PC-3 (cell line): ENCODE measurements at regions not wholly inside any gene's neighbourhood (a gene's known extent, or its start where the extent isn't known, plus 50 kb on each side); places are given as distances from the start of the nearest gene placed in this dataset.
A peak's percentile ranks its signal among the peaks of the same experiment; 100 is the strongest.

Source experiments
- ATAC-seq: fragments of 200-7000 bp; cut with Tn5 transposase; 2 replicates; pipeline ENCODE4 v1.9.1; 2020; ENCODE audit warnings: mild to moderate bottlenecking, moderate library complexity
- BruUV-seq: library from RNA; stranded (reverse); fragments of 400-500 nt; replicated peaks from 2 replicates; lab custom pipeline; 2021; lab: Mats Ljungman, UMichigan
- CTCF ChIA-PET: fragments of 300-600 bp; sonication (Branson Sonifier 250); formaldehyde crosslinking; loops from one replicate; lab custom pipeline; 2022; ENCODE audit warnings: antibody characterized with exemption; lab: Charles Lee
- POLR2A ChIA-PET: fragments of 300-600 bp; sonication (Branson Sonifier 250); formaldehyde crosslinking; loops from one replicate; lab custom pipeline; 2022; ENCODE audit warnings: antibody characterized with exemption; ENCODE audit not compliant: unreplicated experiment; lab: Charles Lee
- DNase-seq: peaks from one replicate; pipeline ENCODE4 v3.0.0-alpha.2; 2015
- H2AFZ ChIP-seq: fragments of 300-600 bp; sonication (generic); 2 replicates; pipeline ENCODE4 v1.6.0; 2016; ENCODE audit warnings: antibody characterized with exemption, low read length
- H3F3A ChIP-seq: fragments of 300-600 bp; sonication (generic); one replicate; pipeline ENCODE4 v1.6.0; 2017; ENCODE audit warnings: antibody characterized with exemption, low read length, control low read depth, mild to moderate bottlenecking; ENCODE audit not compliant: unreplicated experiment
- H3K27ac ChIP-seq: fragments of 300-600 bp; sonication (generic); 2 replicates; pipeline ENCODE4 v1.5.1; 2016; ENCODE audit warnings: mild to moderate bottlenecking, low read length
- H3K27me3 ChIP-seq: fragments of 300-600 bp; sonication (generic); 2 replicates; pipeline ENCODE4 v1.6.1; 2016; ENCODE audit warnings: low read length, mixed read lengths
- H3K36me3 ChIP-seq: fragments of 300-600 bp; sonication (generic); 2 replicates; pipeline ENCODE4 v1.6.1; 2016; ENCODE audit warnings: low read depth, mixed run types, low read length, mixed read lengths
- H3K4me1 ChIP-seq: fragments of 300-600 bp; sonication (generic); 2 replicates; pipeline ENCODE4 v1.5.1; 2016; ENCODE audit warnings: low read length; ENCODE audit not compliant: insufficient read depth
- H3K4me2 ChIP-seq: fragments of 300-600 bp; sonication (generic); 2 replicates; pipeline ENCODE4 v1.6.0; 2016; ENCODE audit warnings: low read length
- H3K4me3 ChIP-seq: fragments of 300-600 bp; sonication (generic); 2 replicates; pipeline ENCODE4 v1.5.1; 2016; ENCODE audit warnings: mild to moderate bottlenecking, low read length, mixed read lengths
- H3K79me2 ChIP-seq: fragments of 300-600 bp; sonication (generic); 2 replicates; pipeline ENCODE4 v1.6.1; 2017; ENCODE audit warnings: low read length, mixed read lengths
- H3K9ac ChIP-seq: fragments of 300-600 bp; sonication (generic); 2 replicates; pipeline ENCODE4 v1.6.0; 2016; ENCODE audit warnings: mild to moderate bottlenecking, low read length
- H3K9me2 ChIP-seq: fragments of 300-600 bp; sonication (generic); replicated peaks from 2 replicates; pipeline ENCODE4 v1.6.1; 2016; ENCODE audit warnings: mixed run types, low read length, mixed read lengths
- H3K9me3 ChIP-seq: fragments of 300-600 bp; sonication (generic); 2 replicates; pipeline ENCODE4 v1.6.1; 2016; ENCODE audit warnings: low read length, mixed read lengths
- H4K20me1 ChIP-seq: fragments of 300-600 bp; sonication (generic); 2 replicates; pipeline ENCODE4 v1.6.1; 2016; ENCODE audit warnings: low read length, mixed read lengths
- CTCF ChIP-seq: fragments of 300-600 bp; sonication (generic); conservative IDR thresholded peaks from 2 replicates; pipeline ENCODE4 v1.5.1; 2017; ENCODE audit warnings: antibody characterized with exemption, low read depth, mild to moderate bottlenecking, low read length
- EZH2 ChIP-seq: fragments of 300-600 bp; sonication (generic); IDR thresholded peaks from one replicate; pipeline ENCODE4 v1.6.1; 2017; ENCODE audit warnings: antibody characterized with exemption, mild to moderate bottlenecking, low read length; ENCODE audit not compliant: unreplicated experiment
- EZH2phosphoT487 ChIP-seq: fragments of 300-600 bp; sonication (generic); IDR thresholded peaks from 2 replicates; pipeline ENCODE4 v1.6.1; 2018; ENCODE audit warnings: mild to moderate bottlenecking, antibody characterized with exemption, low read length, borderline replicate concordance
- intact Hi-C: fragments of 100-400 bp; cut with micrococcal nuclease; formaldehyde crosslinking; loops from 2 replicates; pipeline ENCODE4 v1.9.0; 2023

DNA sequence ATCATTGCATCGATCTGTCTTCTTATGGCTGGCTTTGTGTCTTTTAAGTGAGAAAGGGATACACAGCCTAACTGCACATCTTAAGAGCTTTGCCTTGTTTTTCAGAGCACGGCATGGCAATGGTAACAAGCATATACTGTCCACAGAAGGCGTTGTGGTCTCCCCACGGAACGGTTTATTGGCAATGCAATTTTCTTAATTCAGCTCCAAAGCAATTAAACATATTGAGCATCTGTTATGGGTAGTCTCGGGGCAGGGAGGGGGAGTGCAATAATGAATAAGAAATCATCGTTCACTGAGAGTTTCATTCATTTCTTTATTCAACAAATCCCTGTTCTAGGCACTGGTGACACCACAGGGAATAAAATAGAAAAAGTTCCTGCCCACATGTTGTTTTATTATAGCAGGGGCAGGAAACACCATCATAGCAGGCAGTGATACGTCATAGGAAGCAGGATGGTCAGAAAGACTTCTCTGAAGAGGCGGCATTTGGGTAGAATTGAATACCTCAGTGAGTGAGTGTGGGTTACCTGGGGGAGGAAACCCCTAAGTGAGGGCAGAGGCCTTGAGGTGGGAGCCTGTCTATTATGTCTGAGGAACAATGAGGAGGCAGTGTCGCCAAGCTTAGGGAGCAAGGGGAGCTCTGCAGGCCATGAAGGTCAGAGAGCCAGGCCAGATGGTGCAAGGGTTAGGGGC is 185.7 kb upstream of the KL start:
- H3K36me3 ChIP-seq, result peaks cover 2% of the 10 kb centered on the region; the same call in 1 of the 2 replicates
- ChIA-PET CTCF (no interaction called here), POLR2A (no interaction called here)
- H4K20me1 ChIP-seq, result no peaks in the 10 kb centered on the region
- DNase-seq (no peak), ATAC-seq (no peak; the same call in 1 of the 2 replicates)
- peak overlapping the region; percentile 47 for H3K4me2 ChIP-seq
- peak overlapping the region; percentile 99 for H3K27ac ChIP-seq
- H3K9ac ChIP-seq, result peak overlapping the region; percentile 74
- TF ChIP-seq EZH2phosphoT487 (no peak), CTCF (no peak), EZH2 (no peak)
- H3K9me2 ChIP-seq, result no peaks in the 10 kb centered on the region
- H3K9me3 ChIP-seq, result no peaks in the 10 kb centered on the region
- H3K4me1 ChIP-seq, result peaks cover 32% of the 10 kb centered on the region
- no peaks in the 10 kb centered on the region for H3K79me2 ChIP-seq
- H3F3A ChIP-seq, result peaks cover 8% of the 10 kb centered on the region
- H2AFZ ChIP-seq, result peak overlapping the region; percentile 47
- BruUV-seq, result no TSS peak
- H3K27me3 ChIP-seq, result no peaks in the 10 kb centered on the region
- intact Hi-C loops, result loop anchor here (10.0 kb wide), 1 partner anchor 84 kb away; no protein-coding TSS in a partner anchor
- no peak overlapping the region for H3K4me3 ChIP-seq

DNA sequence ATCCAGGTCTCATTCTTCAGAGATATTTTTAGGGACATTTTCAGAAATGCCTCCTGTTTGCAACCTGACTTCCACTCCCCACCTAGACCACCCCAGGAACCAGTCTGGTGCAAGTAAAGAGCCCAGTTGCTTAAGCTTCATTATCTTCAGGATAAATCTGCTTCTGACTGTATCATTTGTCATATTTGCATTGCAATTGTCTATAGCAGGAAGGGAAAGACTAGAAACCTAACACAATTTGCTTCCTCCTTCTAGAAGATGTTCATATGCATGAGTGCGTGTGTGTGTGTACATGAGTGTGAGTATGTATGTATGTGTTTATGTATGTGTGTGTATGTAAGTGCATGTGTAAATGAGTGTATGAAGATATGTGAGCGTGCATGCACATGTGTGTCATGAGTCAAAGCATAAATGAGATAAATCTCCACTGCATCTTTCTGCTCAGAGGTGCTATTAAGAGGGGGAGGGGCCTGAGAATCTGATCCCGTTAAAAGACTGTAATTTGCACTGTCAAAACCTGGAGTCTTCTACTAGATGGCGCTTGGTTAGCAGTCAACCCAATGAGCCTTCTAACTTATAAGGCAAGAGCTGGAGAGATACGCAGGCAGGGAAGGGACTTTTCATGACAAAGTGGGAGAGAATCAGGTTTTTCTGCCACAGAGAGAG is 178.8 kb upstream of the KL start:
- peak; percentile 64 for ATAC-seq
- no TSS peak for BruUV-seq

More for the DNA sequence above, 178.8 kb upstream of the KL start:
- Histone ChIP-seq H2AFZ (no peak overlapping the region), H3K36me3 (peaks cover 2% of the 10 kb centered on the region; the same call in 1 of the 2 replicates), H3K4me3 (no peak overlapping the region), H3F3A (no peaks in the 10 kb centered on the region), H3K4me1 (peaks cover 20% of the 10 kb centered on the region), H3K27me3 (no peaks in the 10 kb centered on the region), H4K20me1 (no peaks in the 10 kb centered on the region), H3K27ac (peak overlapping the region; percentile 68), H3K9me3 (no peaks in the 10 kb centered on the region), H3K9ac (no peak overlapping the region; the same call in 1 of the 2 replicates), H3K79me2 (no peaks in the 10 kb centered on the region), H3K9me2 (no peaks in the 10 kb centered on the region), H3K4me2 (peak overlapping the region; percentile 47)
- peak; percentile 56 for DNase-seq
- intact Hi-C loops, result loop anchor here (10.0 kb wide), 1 partner anchor 77 kb away; no protein-coding TSS in a partner anchor
- ChIA-PET CTCF (no interaction called here), POLR2A (interaction anchor here (0.7 kb wide), 1 partner anchor 110 kb away, joined by 3 read pairs; no protein-coding TSS in a partner anchor)
- TF ChIP-seq CTCF, result no peak
- TF ChIP-seq EZH2phosphoT487, result no peak
- TF ChIP-seq EZH2, result no peak
